GM21825 (cell line): ENCODE measurements at regions not wholly inside any gene's neighbourhood (a gene's known extent, or its start where the extent isn't known, plus 50 kb on each side); places are given as distances from the start of the nearest gene placed in this dataset.
"Not testable (repeated sequence)": the region's sequence is repeated elsewhere in the genome, so short reads cannot be mapped to it uniquely, and the experiment has no call there.

Source experiments
- ATAC-seq: cut with Tn5 transposase; IDR thresholded peaks from one replicate; pipeline ENCODE4 v1.9.1; 2021; ENCODE audit warnings: mild to moderate bottlenecking, moderate library complexity; ENCODE audit not compliant: unreplicated experiment

- no peak for ATAC-seq
Observed at GRCh38 chr6:105740946-105741645, 338.2 kb upstream of the PREP start.

GRCh38 chr6:105739764-105740163 is 336.9 kb upstream of the PREP start:
- ATAC-seq, result no peak

GRCh38 chr6:105733556-105734162 is 330.8 kb upstream of the PREP start:
- ATAC-seq, result no peak

- ATAC-seq, result no peak
Observed at GRCh38 chr6:105728995-105729394, 326.1 kb upstream of the PREP start.

GRCh38 chr6:105726902-105727655 is 324.2 kb upstream of the PREP start:
- ATAC-seq, result no peak

GRCh38 chr6:105714846-105715245 is 312.0 kb upstream of the PREP start:
- ATAC-seq, result no peak

- ATAC-seq, result no peak
Observed at GRCh38 chr6:105713474-105714118, 310.7 kb upstream of the PREP start.

- no peak for ATAC-seq
Observed at GRCh38 chr6:105711216-105711615, 308.3 kb upstream of the PREP start.

GRCh38 chr6:105705608-105706007 is 302.7 kb upstream of the PREP start:
- ATAC-seq, result no peak

GRCh38 chr6:105695461-105695860 is 292.6 kb upstream of the PREP start:
- ATAC-seq, result no peak

- no peak for ATAC-seq
Observed at GRCh38 chr6:105692613-105693215, 289.8 kb upstream of the PREP start.

- no peak for ATAC-seq
Observed at GRCh38 chr6:105691971-105692370, 289.1 kb upstream of the PREP start.

GRCh38 chr6:105691081-105691480 is 288.2 kb upstream of the PREP start:
- ATAC-seq, result no peak

GRCh38 chr6:105688573-105688972 is 285.7 kb upstream of the PREP start:
- no peak for ATAC-seq

GRCh38 chr6:105686793-105687192 is 283.9 kb upstream of the PREP start:
- ATAC-seq, result not testable (repeated sequence)

- no peak for ATAC-seq
Observed at GRCh38 chr6:105681061-105681460, 278.2 kb upstream of the PREP start.

- ATAC-seq, result no peak
Observed at GRCh38 chr6:105680131-105680530, 277.2 kb upstream of the PREP start.

GRCh38 chr6:105678516-105678915 is 275.6 kb upstream of the PREP start:
- ATAC-seq, result no peak

GRCh38 chr6:105677671-105678475 is 275.0 kb upstream of the PREP start:
- ATAC-seq, result no peak

GRCh38 chr6:105676857-105677256 is 274.0 kb upstream of the PREP start:
- ATAC-seq, result no peak
